Activated T-cell treated with anti-CD3 and anti-CD28 coated beads for 1 hour (primary cell): ENCODE measurements at regions not wholly inside any gene's neighbourhood (a gene's known extent, or its start where the extent isn't known, plus 50 kb on each side); places are given as distances from the start of the nearest gene placed in this dataset.
"Not testable (repeated sequence)": the region's sequence is repeated elsewhere in the genome, so short reads cannot be mapped to it uniquely, and the experiment has no call there.

Source experiments
- DNase-seq: peaks from one replicate; pipeline ENCODE4 v3.0.0-alpha.2; 2020; ENCODE audit warnings: low read depth

GRCh38 chr18:76721207-76721996, 101.0 kb upstream of the ZNF236 start:
- peak; percentile 43 for DNase-seq

- no peak for DNase-seq
Measured at GRCh38 chr18:76720683-76721082, 101.7 kb upstream of the ZNF236 start.

GRCh38 chr18:76715012-76715610, 107.2 kb upstream of the ZNF236 start:
- DNase-seq = no peak

- no peak for DNase-seq
Measured at GRCh38 chr18:76713432-76713831, 108.9 kb upstream of the ZNF236 start.

GRCh38 chr18:76712511-76713140, 109.7 kb upstream of the ZNF236 start:
- no peak for DNase-seq

GRCh38 chr18:76710646-76711520, 111.5 kb upstream of the ZNF236 start:
- no peak for DNase-seq

GRCh38 chr18:76709659-76710645, 112.4 kb upstream of the ZNF236 start:
- DNase-seq = peak; percentile 32

- no peak for DNase-seq
Measured at GRCh38 chr18:76708722-76709353, 113.5 kb upstream of the ZNF236 start.

GRCh38 chr18:76708071-76708721, 114.2 kb upstream of the ZNF236 start:
- no peak for DNase-seq

GRCh38 chr18:76707534-76707933, 114.8 kb upstream of the ZNF236 start:
- no peak for DNase-seq

GRCh38 chr18:76704589-76704988, 117.8 kb upstream of the ZNF236 start:
- not testable (repeated sequence) for DNase-seq

GRCh38 chr18:76699923-76700322, 122.4 kb upstream of the ZNF236 start:
- no peak for DNase-seq

GRCh38 chr18:76697441-76697901, 124.9 kb upstream of the ZNF236 start:
- DNase-seq = no peak

- DNase-seq = no peak
Measured at GRCh38 chr18:76691800-76692199, 130.6 kb upstream of the ZNF236 start.

- DNase-seq = no peak
Measured at GRCh38 chr18:76689646-76690264, 132.6 kb upstream of the ZNF236 start.

GRCh38 chr18:76688724-76689472, 133.5 kb upstream of the ZNF236 start:
- DNase-seq = no peak

GRCh38 chr18:76687304-76687962, 134.9 kb upstream of the ZNF236 start:
- DNase-seq = no peak

GRCh38 chr18:76686737-76687231, 135.6 kb upstream of the ZNF236 start:
- DNase-seq = no peak
